CD4-positive, alpha-beta T cell (primary cell): ENCODE measurements at regions not wholly inside any gene's neighbourhood (a gene's known extent, or its start where the extent isn't known, plus 50 kb on each side); places are given as distances from the start of the nearest gene placed in this dataset.

Experiments used
- ATAC-seq: fragments of 200-7000 bp; cut with Tn5 transposase; one replicate; pipeline ENCODE4 v1.10.0; 2022; ENCODE audit warnings: mild to moderate bottlenecking; ENCODE audit not compliant: poor library complexity
- CTCF ChIA-PET: fragments of 350-600 bp; sonication (Branson Sonifier 250); formaldehyde crosslinking; loops from one replicate; lab custom pipeline; 2021; ENCODE audit warnings: antibody characterized with exemption, inconsistent platforms; lab: Charles Lee
- POLR2A ChIA-PET: fragments of 350-600 bp; sonication (Branson Sonifier 250); formaldehyde crosslinking; loops from one replicate; lab custom pipeline; 2021; ENCODE audit warnings: antibody characterized with exemption, inconsistent platforms; lab: Charles Lee
- DNase-seq, 14 experiments: peaks; one replicate each; pipeline ENCODE4 v3.0.0-alpha.2; 2013 to 2020; ENCODE audit warnings: mixed read lengths in 2 of 14
- H3K27ac ChIP-seq, 2 donors: one replicate each; pipeline versions ENCODE4 v1.5.1 to v1.7.0; 2013; ENCODE audit warnings: low read length in 2 of 2, low read depth in 1 of 2, mild to moderate bottlenecking in 1 of 2
- H3K27me3 ChIP-seq, 2 experiments: 1 replicate in 1 of 2; 2 replicates in 1 of 2; pipeline versions ENCODE4 v1.6.1 to v1.7.0; 2013; ENCODE audit warnings: low read length in 2 of 2, control low read depth in 1 of 2, mild to moderate bottlenecking in 1 of 2, moderate library complexity in 1 of 2; ENCODE audit not compliant: insufficient read depth in 2 of 2, control insufficient read depth in 1 of 2
- H3K36me3 ChIP-seq: one replicate; pipeline ENCODE4 v1.6.1; 2013; ENCODE audit warnings: low read length, control low read depth; ENCODE audit not compliant: insufficient read depth
- H3K4me1 ChIP-seq: one replicate; pipeline ENCODE4 v1.6.1; 2013; ENCODE audit warnings: low read length, control low read depth; ENCODE audit not compliant: insufficient read depth
- H3K4me3 ChIP-seq: one replicate; pipeline ENCODE4 v1.5.1; 2013; ENCODE audit warnings: mild to moderate bottlenecking, low read length, moderate library complexity
- H3K9me3 ChIP-seq, 2 experiments: 1 replicate in 1 of 2; 2 replicates in 1 of 2; pipeline versions ENCODE4 v1.6.1 to v1.7.0; 2013; ENCODE audit warnings: low read length in 2 of 2, mild to moderate bottlenecking in 2 of 2, control low read depth in 1 of 2, moderate library complexity in 1 of 2; ENCODE audit not compliant: control insufficient read depth in 1 of 2, insufficient read depth in 1 of 2
- H3K27ac Mint-ChIP-seq: one replicate; pipeline ENCODE4 v1.8.0; 2020; ENCODE audit warnings: mixed read lengths
- H3K27me3 Mint-ChIP-seq: one replicate; pipeline ENCODE4 v1.8.0; 2021; ENCODE audit warnings: mixed read lengths
- H3K36me3 Mint-ChIP-seq: one replicate; pipeline ENCODE4 v1.8.0; 2021; ENCODE audit warnings: low read depth, mixed read lengths
- H3K4me1 Mint-ChIP-seq: one replicate; pipeline ENCODE4 v1.8.0; 2021; ENCODE audit warnings: low read depth, mixed read lengths
- H3K4me3 Mint-ChIP-seq: one replicate; pipeline ENCODE4 v1.8.0; 2020; ENCODE audit warnings: mild to moderate bottlenecking, mixed read lengths
- H3K9me3 Mint-ChIP-seq: one replicate; pipeline ENCODE4 v1.8.0; 2020; ENCODE audit warnings: mixed read lengths
- CTCF ChIP-seq: fragments of 200-600 bp; IDR thresholded peaks from one replicate; pipeline ENCODE4 v1.8.0; 2022; ENCODE audit warnings: antibody characterized with exemption, mild to moderate bottlenecking
- intact Hi-C, 2 experiments: fragments of 100-400 bp; cut with DNase I in 1 of 2; cut with micrococcal nuclease in 1 of 2; formaldehyde crosslinking; loops; one replicate each; pipeline versions ENCODE4 v1.15.1 to v1.9.0; 2023 to 2025; cut with DNase I, micrococcal nuclease

- ChIA-PET CTCF (no interaction called here), POLR2A (no interaction called here)
- Mint-ChIP-seq H3K27ac (no peak overlapping the region), H3K4me3 (no peak overlapping the region), H3K36me3 (no peaks in the 10 kb centered on the region), H3K9me3 (no peaks in the 10 kb centered on the region), H3K4me1 (no peaks in the 10 kb centered on the region), H3K27me3 (peaks cover 4% of the 10 kb centered on the region)
- intact Hi-C loops, result no loop called here
- Histone ChIP-seq H3K27ac (no peak overlapping the region), H3K9me3 (no peaks in the 10 kb centered on the region), H3K27me3 (no peaks in the 10 kb centered on the region), H3K4me3 (no peak overlapping the region), H3K4me1 (no peaks in the 10 kb centered on the region), H3K36me3 (no peaks in the 10 kb centered on the region)
- ATAC-seq, result no peak
- no peak for TF ChIP-seq CTCF
- DNase-seq, result no peak
Measured at GRCh38 chr18:5068851-5069250, 128.2 kb downstream of the AKAIN1 start.

- ChIA-PET POLR2A (no interaction called here), CTCF (no interaction called here)
- no peak overlapping the region for H3K4me3 Mint-ChIP-seq
- H3K9me3 Mint-ChIP-seq, result no peaks in the 10 kb centered on the region
- no peaks in the 10 kb centered on the region for H3K36me3 Mint-ChIP-seq
- peak; percentile 29 for TF ChIP-seq CTCF
- H3K27me3 Mint-ChIP-seq, result no peaks in the 10 kb centered on the region
- intact Hi-C loops, result no loop called here
- no peak overlapping the region for H3K27ac ChIP-seq
- H3K36me3 ChIP-seq, result no peaks in the 10 kb centered on the region
- no peaks in the 10 kb centered on the region for H3K4me1 Mint-ChIP-seq
- no peaks in the 10 kb centered on the region for H3K9me3 ChIP-seq
- DNase-seq (peak in 3 of 14 experiments; percentile 13 to 18 (median 17)), ATAC-seq (no peak)
- no peaks in the 10 kb centered on the region for H3K27me3 ChIP-seq
- no peak overlapping the region for H3K4me3 ChIP-seq
- H3K4me1 ChIP-seq, result no peaks in the 10 kb centered on the region
- H3K27ac Mint-ChIP-seq, result no peak overlapping the region
Measured at GRCh38 chr18:5066380-5066977, 130.6 kb downstream of the AKAIN1 start.

GRCh38 chr18:5065615-5066014, 131.4 kb downstream of the AKAIN1 start:
- no peak overlapping the region for H3K4me3 Mint-ChIP-seq
- POLR2A ChIA-PET, result no interaction called here
- no peaks in the 10 kb centered on the region for H3K4me1 Mint-ChIP-seq
- no peaks in the 10 kb centered on the region for H3K27me3 Mint-ChIP-seq
- H3K27ac ChIP-seq, result no peak overlapping the region
- ATAC-seq, result no peak
- no peaks in the 10 kb centered on the region for H3K36me3 ChIP-seq
- no peak for TF ChIP-seq CTCF
- H3K4me1 ChIP-seq, result no peaks in the 10 kb centered on the region
- no peaks in the 10 kb centered on the region for H3K27me3 ChIP-seq
- intact Hi-C loops, result no loop called here
- no peaks in the 10 kb centered on the region for H3K36me3 Mint-ChIP-seq
- no peaks in the 10 kb centered on the region for H3K9me3 ChIP-seq
- no peak overlapping the region for H3K27ac Mint-ChIP-seq
- no peak for DNase-seq
- H3K4me3 ChIP-seq, result no peak overlapping the region
- H3K9me3 Mint-ChIP-seq, result no peaks in the 10 kb centered on the region
- CTCF ChIA-PET, result no interaction called here
